Vagina (tissue), 2 donors: ENCODE measurements at regions not wholly inside any gene's neighbourhood (a gene's known extent, or its start where the extent isn't known, plus 50 kb on each side); places are given as distances from the start of the nearest gene placed in this dataset.

Experiments
- POLR2A ChIP-seq, 2 donors: fragments of 450-650 bp; IDR thresholded peaks; one replicate each; pipeline ENCODE4 v1.6.1; 2017; ENCODE audit warnings: antibody characterized with exemption in 2 of 2, mild to moderate bottlenecking in 2 of 2, moderate library complexity in 2 of 2
- POLR2AphosphoS5 ChIP-seq, 2 donors: sonication (generic); formaldehyde crosslinking; IDR thresholded peaks; one replicate each; pipeline ENCODE4 v1.9.0; 2017; ENCODE audit warnings: antibody characterized with exemption in 2 of 2, mild to moderate bottlenecking in 2 of 2, low read depth in 1 of 2; ENCODE audit not compliant: insufficient read depth in 1 of 2
- TF ChIP-seq, protein P1 (sequence below), 3 experiments: fragments of 450-650 bp in 2 of 3; fragments of 200-600 bp in 1 of 3; sonication (generic) in 1 of 3; IDR thresholded peaks; one replicate each; pipeline ENCODE4 v1.5.1; 2017 to 2019; ENCODE audit warnings: antibody characterized with exemption in 3 of 3, mild to moderate bottlenecking in 2 of 3, moderate library complexity in 2 of 3

DNA sequence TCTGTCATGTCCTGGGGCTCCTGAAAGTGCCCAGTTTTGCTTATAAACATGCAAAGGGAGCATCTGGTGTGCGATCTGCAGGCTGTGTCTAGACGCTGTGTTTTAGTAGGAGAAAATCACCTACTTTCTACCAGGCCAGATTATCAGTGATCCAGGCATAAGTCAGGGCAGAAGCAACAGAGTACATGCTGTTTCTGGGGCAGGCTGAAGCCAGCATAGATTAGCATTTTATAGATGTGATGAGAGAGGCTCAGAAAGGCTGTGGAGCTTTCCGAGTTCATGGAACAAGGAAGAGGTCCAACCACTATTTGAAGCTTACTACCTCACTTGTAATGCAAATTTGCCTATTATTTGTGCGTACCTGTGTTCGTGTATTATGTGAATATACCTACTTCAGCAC is 1208.4 kb upstream of the TENM4 start:
- no peak for TF ChIP-seq POLR2A (IDR thresholded peaks at IDR 0.05)
- TF ChIP-seq, protein P1, sequence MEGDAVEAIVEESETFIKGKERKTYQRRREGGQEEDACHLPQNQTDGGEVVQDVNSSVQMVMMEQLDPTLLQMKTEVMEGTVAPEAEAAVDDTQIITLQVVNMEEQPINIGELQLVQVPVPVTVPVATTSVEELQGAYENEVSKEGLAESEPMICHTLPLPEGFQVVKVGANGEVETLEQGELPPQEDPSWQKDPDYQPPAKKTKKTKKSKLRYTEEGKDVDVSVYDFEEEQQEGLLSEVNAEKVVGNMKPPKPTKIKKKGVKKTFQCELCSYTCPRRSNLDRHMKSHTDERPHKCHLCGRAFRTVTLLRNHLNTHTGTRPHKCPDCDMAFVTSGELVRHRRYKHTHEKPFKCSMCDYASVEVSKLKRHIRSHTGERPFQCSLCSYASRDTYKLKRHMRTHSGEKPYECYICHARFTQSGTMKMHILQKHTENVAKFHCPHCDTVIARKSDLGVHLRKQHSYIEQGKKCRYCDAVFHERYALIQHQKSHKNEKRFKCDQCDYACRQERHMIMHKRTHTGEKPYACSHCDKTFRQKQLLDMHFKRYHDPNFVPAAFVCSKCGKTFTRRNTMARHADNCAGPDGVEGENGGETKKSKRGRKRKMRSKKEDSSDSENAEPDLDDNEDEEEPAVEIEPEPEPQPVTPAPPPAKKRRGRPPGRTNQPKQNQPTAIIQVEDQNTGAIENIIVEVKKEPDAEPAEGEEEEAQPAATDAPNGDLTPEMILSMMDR (IDR thresholded peaks at IDR 0.05) = no peak
- no peak for TF ChIP-seq POLR2AphosphoS5 (IDR thresholded peaks at IDR 0.05; ENCODE audit: insufficient read depth in 1 of 2, low read depth in 1 of 2)
